NCI-H226 (cell line): ENCODE measurements at regions not wholly inside any gene's neighbourhood (a gene's known extent, or its start where the extent isn't known, plus 50 kb on each side); places are given as distances from the start of the nearest gene placed in this dataset.

Source experiments
- DNase-seq: peaks from one replicate; pipeline ENCODE4 v3.0.0-alpha.2; 2015

GRCh38 chr16:86095131-86095752, 196.3 kb downstream of the IRF8 start:
- DNase-seq, result no peak

DNA sequence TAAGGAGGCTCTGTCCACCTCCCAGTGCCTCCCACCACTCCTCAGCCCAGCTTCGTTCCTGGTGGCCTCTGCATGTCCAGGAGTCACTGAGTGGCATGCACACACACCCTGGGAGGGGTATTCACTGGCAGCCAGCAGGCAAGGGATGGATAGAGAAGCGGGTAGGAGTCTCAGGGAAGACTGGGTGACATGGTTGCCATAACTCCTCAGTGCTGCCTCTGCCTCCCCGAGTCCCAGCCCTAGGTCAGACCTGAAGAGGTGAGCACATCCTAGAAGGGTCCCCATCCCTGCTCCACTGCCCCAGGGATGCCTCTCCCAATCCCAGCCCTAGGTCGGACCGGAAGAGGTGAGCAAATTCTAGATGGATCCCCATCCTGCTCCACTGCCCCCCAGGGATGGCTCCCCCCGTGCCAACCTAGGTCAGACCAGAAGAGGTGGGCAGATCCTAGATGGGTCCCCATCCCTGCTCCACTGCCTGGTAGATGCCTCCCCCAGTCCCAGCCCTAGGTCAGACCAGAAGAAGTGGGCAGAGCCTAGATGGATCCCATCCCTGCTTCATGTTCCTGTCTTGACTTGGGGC, 197.0 kb downstream of the IRF8 start:
- DNase-seq, result no peak

- no peak for DNase-seq
Measured at GRCh38 chr16:86096850-86097249, 197.9 kb downstream of the IRF8 start.

- no peak for DNase-seq
Measured at GRCh38 chr16:86099326-86099725, 200.4 kb downstream of the IRF8 start.

DNA sequence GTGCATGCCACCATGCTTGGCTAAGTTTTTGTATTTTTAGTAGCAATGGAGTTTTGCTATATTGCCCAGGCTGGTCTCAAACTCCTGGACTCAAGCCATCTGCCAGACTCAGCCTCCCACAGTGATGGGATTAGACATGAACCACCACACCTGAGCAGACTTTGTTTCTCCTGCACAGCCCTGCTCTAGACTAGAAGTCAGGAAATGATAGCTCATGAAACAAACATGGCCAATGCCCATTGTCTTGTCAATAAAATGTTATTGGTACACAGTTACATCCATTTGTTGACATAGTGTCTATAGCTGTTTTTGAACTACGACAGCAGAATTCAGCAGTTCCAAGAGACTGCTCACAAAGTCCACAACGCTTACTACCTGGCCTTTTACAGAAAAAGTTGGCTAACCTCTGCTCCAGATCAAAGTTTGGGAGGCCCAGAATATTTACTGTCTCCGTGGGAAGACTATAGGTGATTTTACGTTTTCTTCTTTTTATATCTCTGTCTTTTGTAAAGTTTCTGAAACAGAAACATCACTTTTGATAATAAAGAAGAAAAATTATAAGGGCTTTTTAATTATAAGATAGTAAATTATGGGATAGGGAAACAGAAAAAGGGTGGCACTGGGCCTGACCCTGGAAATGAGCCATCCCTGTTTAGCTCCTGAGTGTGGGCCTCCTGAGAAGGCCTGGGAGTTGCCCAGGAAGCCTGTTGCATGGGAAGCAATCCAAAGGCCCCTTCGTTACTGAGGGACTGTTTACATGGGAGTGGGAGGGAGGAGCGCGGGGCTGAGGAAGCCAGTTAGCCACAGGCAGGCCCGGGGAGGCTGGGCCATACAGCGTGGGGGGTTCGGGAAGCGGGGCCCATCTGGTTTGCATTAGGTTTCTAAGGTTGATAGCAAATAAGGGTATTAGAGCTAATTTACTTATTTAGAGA, 201.5 kb downstream of the IRF8 start:
- no peak for DNase-seq

DNA sequence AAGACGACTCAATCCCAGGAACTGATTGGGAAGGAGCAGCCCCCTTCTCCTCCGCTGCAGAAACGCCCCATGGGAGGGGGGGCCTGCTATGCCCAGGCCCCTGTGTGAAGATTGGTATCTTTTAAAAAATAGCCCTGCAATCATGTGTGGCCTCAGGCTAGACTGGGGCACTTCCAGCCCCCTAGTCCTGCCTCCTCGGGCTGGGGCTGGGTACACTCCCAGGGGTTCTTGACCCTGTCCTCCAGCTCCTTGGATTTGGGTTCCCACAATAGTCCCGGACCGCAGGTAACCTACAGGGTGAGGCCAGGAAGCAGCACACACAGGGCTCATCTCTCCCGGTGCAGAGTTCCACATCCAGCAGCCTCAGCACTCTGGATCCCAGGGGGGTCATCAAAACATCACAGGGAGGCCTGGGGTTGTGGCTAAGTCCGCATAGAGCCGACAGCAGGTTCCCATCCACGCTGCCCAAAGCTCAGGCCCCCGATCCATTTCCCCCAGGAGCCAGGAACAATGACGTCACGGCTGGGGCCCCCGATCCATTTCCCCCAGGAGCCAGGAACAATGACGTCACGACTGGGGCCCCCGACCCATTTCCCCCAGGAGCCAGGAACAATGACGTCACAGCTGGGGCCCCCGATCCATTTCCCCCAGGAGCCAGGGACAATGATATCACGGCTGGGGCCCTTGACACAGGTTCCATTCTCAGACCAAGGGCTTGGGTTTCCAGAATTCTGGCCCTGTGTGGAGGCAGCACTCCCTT, 202.4 kb downstream of the IRF8 start:
- no peak for DNase-seq

DNA sequence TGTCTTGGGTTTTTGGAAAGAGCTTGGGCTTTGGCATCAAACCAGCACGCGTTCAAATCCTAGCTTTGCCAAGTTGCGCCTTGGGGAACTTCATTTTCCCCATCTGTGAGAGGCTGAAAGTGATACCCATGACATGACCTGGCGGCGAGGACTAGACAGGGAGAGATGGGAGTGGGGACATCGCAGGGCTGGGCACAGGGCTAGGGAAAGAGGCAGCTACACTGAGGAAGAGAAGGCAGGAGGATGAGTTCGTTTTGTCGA, 202.9 kb downstream of the IRF8 start:
- no peak for DNase-seq

DNA sequence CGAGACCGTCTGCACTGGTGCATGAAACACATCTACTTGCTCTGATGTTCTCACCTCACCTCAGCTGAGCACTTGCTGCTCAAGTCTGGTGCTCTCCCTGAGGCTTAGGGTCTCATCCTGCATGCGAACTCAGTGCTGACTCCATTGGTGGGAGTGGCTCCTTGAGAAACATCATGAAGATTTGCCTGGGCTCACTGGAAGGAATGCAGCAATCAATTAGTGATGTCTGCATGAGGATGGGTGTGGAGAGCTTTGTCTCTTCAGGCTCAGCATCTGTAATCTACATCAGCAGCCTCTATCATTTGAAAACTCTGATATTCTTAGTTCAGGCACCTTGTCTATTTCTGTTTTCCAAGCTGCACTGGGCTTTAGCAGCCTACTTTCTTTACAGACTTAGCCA, 204.4 kb downstream of the IRF8 start:
- DNase-seq, result no peak

- no peak for DNase-seq
Measured at GRCh38 chr16:86104537-86105048, 205.6 kb downstream of the IRF8 start.

DNA sequence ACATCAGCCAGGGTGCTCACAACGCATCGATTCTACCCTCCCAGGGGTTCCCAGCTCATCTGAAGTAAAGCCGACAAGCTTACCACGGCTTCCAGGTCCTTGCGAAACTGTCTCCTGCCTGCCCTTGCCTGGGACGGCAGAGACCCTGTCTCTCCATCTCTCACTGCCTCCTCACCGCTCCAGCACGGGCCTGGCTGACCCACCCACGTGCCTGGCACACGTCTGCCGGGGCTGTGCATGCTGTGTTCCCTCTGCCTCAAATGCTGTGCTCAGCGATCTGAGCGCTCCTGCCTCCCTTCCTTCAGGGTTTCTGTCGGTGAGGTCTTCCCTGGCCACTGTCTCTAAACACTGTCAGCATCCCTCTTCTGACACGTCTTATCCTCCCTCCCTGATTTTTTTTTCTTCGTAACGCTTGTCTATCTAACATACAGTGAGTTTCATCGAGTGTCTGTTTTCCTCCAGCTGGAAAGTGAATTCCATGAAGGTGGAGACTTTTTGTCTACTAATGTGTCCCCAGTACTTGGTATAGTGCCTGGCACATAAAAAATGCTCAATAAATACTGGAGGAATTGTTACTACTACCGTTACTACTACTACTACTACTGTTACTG, 208.4 kb downstream of the IRF8 start:
- DNase-seq, result no peak

DNA sequence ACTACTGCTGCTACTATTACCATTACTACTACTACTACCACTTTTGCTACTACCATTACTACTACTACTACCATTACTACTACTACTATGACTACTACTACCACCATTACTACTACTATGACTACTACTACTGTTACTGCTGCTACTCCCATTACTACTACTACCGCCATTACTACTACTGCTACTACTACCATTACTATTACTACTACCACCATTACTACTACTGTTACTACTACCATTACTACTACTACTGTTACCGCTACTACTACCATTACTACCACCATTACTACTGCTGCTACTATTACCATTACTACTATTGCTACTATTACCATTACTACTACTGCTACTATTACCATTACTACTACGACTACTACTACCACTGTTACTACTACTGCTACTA, 209.1 kb downstream of the IRF8 start:
- no peak for DNase-seq

- no peak for DNase-seq
Measured at GRCh38 chr16:86110134-86110533, 211.2 kb downstream of the IRF8 start.

- no peak for DNase-seq
Measured at GRCh38 chr16:86110726-86111125, 211.8 kb downstream of the IRF8 start.

DNA sequence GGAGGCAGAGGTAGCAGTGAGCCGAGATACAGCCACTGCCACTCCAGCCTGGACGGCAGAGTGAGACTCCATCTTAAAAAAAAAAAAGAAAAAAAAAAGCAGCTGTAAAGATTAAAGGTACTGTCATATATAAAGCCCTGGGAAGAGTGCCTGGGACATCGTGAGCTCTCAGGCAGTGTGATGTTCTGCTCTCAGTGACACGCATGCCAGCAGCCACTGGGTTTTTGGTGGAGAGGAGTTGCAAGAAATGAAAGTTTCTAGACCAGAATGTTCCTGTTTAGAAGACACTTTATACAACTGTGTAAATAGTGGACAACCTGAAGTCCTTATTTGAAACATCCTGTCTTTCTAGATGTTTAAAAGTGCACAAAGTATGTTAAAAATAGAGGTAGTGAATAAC, 213.2 kb downstream of the IRF8 start:
- no peak for DNase-seq

DNA sequence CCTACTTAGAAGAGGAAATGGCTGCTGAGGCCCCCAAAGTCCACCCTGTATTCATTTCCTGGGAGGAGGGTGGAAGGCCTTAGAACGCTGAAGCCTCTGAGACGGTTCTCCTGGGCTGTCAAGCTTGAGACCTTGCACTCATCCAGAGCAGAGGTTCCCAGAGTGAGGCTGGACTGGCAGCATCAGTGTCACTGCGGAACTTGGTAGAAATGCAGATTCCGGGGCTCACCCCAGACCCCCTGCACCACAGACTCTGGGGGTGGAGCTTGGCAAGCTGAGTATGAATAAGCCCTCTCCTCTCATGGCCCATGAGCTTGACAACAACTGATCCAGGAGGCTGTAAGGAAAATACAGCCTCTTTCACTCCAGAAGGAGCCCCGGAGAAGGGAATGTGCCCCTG, 218.3 kb downstream of the IRF8 start:
- DNase-seq, result no peak

- DNase-seq, result no peak
Measured at GRCh38 chr16:86117756-86118155, 218.8 kb downstream of the IRF8 start.

DNA sequence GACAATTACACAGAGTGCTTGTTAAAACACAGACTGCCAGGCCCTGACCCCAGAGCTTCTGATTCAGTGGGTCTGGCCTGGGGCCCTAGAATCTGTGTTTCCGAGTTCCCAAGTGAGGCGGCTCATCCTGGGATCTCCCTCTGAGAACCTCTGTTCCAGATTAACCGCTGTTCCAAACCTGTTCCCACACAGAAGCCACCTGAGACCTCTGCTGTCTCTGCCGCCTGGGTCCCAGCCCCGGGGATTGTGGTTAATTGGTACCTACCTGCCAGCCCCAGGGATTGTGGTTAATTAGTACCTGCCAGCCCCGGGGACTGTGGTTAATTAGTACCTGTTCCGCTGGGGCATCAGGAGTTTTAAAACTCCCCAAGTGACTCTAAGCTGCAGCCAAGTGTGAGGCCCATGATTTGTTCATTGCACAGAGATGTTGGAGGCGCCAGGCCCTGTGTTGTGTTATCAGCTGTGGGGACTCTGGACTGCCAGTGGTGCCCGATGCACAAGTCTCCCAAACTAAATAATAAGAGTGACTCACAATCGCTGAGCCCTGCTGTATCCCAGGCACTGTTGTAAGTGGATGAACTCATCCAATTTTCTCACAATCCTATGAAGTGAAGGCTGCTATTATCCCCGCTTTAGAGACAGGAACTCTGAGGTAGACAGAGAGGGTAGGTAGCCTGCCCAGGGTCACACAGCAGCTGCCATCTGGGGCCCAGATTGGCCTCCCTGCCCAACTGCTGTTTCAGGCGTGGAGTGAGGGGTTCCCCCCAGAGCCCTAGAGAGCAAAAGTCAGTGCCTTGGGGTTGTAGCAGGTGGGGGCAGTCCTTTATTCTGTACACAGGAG, 219.7 kb downstream of the IRF8 start:
- no peak for DNase-seq

- DNase-seq, result peak; percentile 74
Measured at GRCh38 chr16:86120201-86121192, 221.5 kb downstream of the IRF8 start.

- DNase-seq, result no peak
Measured at GRCh38 chr16:86121374-86122010, 222.5 kb downstream of the IRF8 start.

- DNase-seq, result no peak
Measured at GRCh38 chr16:86122681-86123342, 223.8 kb downstream of the IRF8 start.
